ENCODE measurements at regions not wholly inside any gene's neighbourhood (a gene's known extent, or its start where the extent isn't known, plus 50 kb on each side); places are given as distances from the start of the nearest gene placed in this dataset.
A peak's percentile ranks its signal among the peaks of the same experiment; 100 is the strongest.
"Not testable (repeated sequence)": the region's sequence is repeated elsewhere in the genome, so short reads cannot be mapped to it uniquely, and the experiment has no call there.

GRCh38 chr15:79740561-79740960 is 156.3 kb downstream of the MTHFS start:
- no peak for DNase-seq (ENCODE audit: low spot score)
- Histone ChIP-seq H3K27me3 (no peaks in the 10 kb centered on the region), H3K36me3 (no peaks in the 10 kb centered on the region), H3K4me1 (no peaks in the 10 kb centered on the region), H3K4me3 (no peak overlapping the region), H3K9me3 (peaks cover 0 to 3% of the 10 kb centered on the region in 2 donors), H3K27ac (no peak overlapping the region)
- no peak for TF ChIP-seq CTCF (IDR thresholded peaks at IDR 0.05)

GRCh38 chr15:79743032-79743431 is 153.8 kb downstream of the MTHFS start:
- H3K9me3 ChIP-seq = no peaks in the 10 kb centered on the region
- H3K27me3 ChIP-seq = no peaks in the 10 kb centered on the region
- no peak for TF ChIP-seq CTCF (IDR thresholded peaks at IDR 0.05)
- no peak overlapping the region for H3K4me3 ChIP-seq
- no peaks in the 10 kb centered on the region for H3K4me1 ChIP-seq
- no peak overlapping the region for H3K27ac ChIP-seq
- no peak for DNase-seq (ENCODE audit: low spot score)
- H3K36me3 ChIP-seq = no peaks in the 10 kb centered on the region

GRCh38 chr15:79744485-79744884 is 152.3 kb downstream of the MTHFS start:
- H3K27me3 ChIP-seq; DNase-seq (ENCODE audit: low spot score); H3K4me1 ChIP-seq; H3K4me3 ChIP-seq; H3K27ac ChIP-seq; H3K9me3 ChIP-seq; H3K36me3 ChIP-seq: not testable (repeated sequence)

GRCh38 chr15:79756365-79756764 is 140.4 kb downstream of the MTHFS start:
- H3K36me3 ChIP-seq = no peaks in the 10 kb centered on the region
- H3K4me3 ChIP-seq = no peak overlapping the region
- H3K27me3 ChIP-seq = no peaks in the 10 kb centered on the region
- H3K9me3 ChIP-seq = no peaks in the 10 kb centered on the region
- no peak for TF ChIP-seq CTCF (IDR thresholded peaks at IDR 0.05)
- DNase-seq (ENCODE audit: low spot score) = no peak
- H3K4me1 ChIP-seq = no peaks in the 10 kb centered on the region
- no peak overlapping the region for H3K27ac ChIP-seq

GRCh38 chr15:79765081-79765480 is 131.7 kb downstream of the MTHFS start:
- Histone ChIP-seq H3K9me3 (no peaks in the 10 kb centered on the region), H3K4me1 (no peaks in the 10 kb centered on the region), H3K27me3 (no peaks in the 10 kb centered on the region), H3K27ac (no peak overlapping the region), H3K36me3 (no peaks in the 10 kb centered on the region), H3K4me3 (no peak overlapping the region)
- DNase-seq (ENCODE audit: low spot score) = no peak
- TF ChIP-seq CTCF (IDR thresholded peaks at IDR 0.05) = no peak

GRCh38 chr15:79769069-79769481 is 127.7 kb downstream of the MTHFS start:
- Histone ChIP-seq H3K27me3 (no peaks in the 10 kb centered on the region), H3K4me3 (no peak overlapping the region), H3K4me1 (no peaks in the 10 kb centered on the region), H3K27ac (no peak overlapping the region), H3K9me3 (no peaks in the 10 kb centered on the region), H3K36me3 (no peaks in the 10 kb centered on the region)
- peak in 1 of 2 donors; percentile 37 for TF ChIP-seq CTCF (IDR thresholded peaks at IDR 0.05)
- DNase-seq (ENCODE audit: low spot score) = no peak
